OCI-LY1 (cell line): ENCODE measurements at regions not wholly inside any gene's neighbourhood (a gene's known extent, or its start where the extent isn't known, plus 50 kb on each side); places are given as distances from the start of the nearest gene placed in this dataset.

ENCODE experiments used
- H2AFZ ChIP-seq: fragments of 200-600 bp; sonication (generic), shearing (Covaris generic); 2 replicates; pipeline ENCODE4 v1.6.0; 2014; ENCODE audit warnings: antibody characterized with exemption, mild to moderate bottlenecking, low read length
- H3F3A ChIP-seq: fragments of 200-600 bp; sonication (generic), shearing (Covaris generic); 2 replicates; pipeline ENCODE4 v1.6.0; 2014; ENCODE audit warnings: mild to moderate bottlenecking, antibody characterized with exemption, low read length, moderate library complexity; ENCODE audit not compliant: insufficient read depth
- H3K27ac ChIP-seq: fragments of 200-600 bp; sonication (generic); 2 replicates; pipeline ENCODE4 v1.5.1; 2014; ENCODE audit warnings: low read length, mixed run types, mild to moderate bottlenecking, low read depth; ENCODE audit not compliant: poor library complexity, severe bottlenecking
- H3K27me3 ChIP-seq: fragments of 200-600 bp; sonication (generic); 2 replicates; pipeline ENCODE4 v1.6.0; 2014; ENCODE audit warnings: antibody characterized with exemption, mild to moderate bottlenecking, low read length, moderate library complexity; ENCODE audit not compliant: insufficient read depth
- H3K36me3 ChIP-seq: fragments of 200-600 bp; sonication (generic); 2 replicates; pipeline ENCODE4 v1.6.1; 2014; ENCODE audit warnings: mild to moderate bottlenecking, antibody characterized with exemption, low read length, moderate library complexity, mixed read lengths; ENCODE audit not compliant: insufficient read depth
- H3K4me1 ChIP-seq: fragments of 200-600 bp; sonication (generic); 2 replicates; pipeline ENCODE4 v1.5.1; 2014; ENCODE audit warnings: mild to moderate bottlenecking, low read length, moderate library complexity; ENCODE audit not compliant: insufficient read depth, severe bottlenecking
- H3K4me2 ChIP-seq: fragments of 200-600 bp; sonication (generic), shearing (Covaris generic); 2 replicates; pipeline ENCODE4 v1.6.1; 2014; ENCODE audit warnings: low read length
- H3K4me3 ChIP-seq: fragments of 200-600 bp; sonication (generic); 2 replicates; pipeline ENCODE4 v1.5.1; 2014; ENCODE audit warnings: low read length, low read depth, mild to moderate bottlenecking, mixed read lengths; ENCODE audit not compliant: poor library complexity, severe bottlenecking
- H3K79me2 ChIP-seq: fragments of 200-600 bp; shearing (Covaris generic); 2 replicates; pipeline ENCODE4 v1.6.1; 2016; ENCODE audit warnings: mixed run types, low read length, mixed read lengths; ENCODE audit not compliant: insufficient read depth
- H3K9ac ChIP-seq: fragments of 200-600 bp; sonication (generic), shearing (Covaris generic); 2 replicates; pipeline ENCODE4 v1.6.1; 2014; ENCODE audit warnings: mild to moderate bottlenecking, low read length, mixed read lengths
- H3K9me2 ChIP-seq: fragments of 200-600 bp; sonication (generic), shearing (Covaris generic); 2 replicates; pipeline ENCODE4 v1.6.1; 2014; ENCODE audit warnings: low read depth, mild to moderate bottlenecking, low read length, mixed read lengths
- H3K9me3 ChIP-seq: fragments of 200-600 bp; shearing (Covaris generic); 2 replicates; pipeline ENCODE4 v1.6.1; 2014; ENCODE audit warnings: low read length, mixed read lengths
- H4K20me1 ChIP-seq: fragments of 200-600 bp; sonication (generic), shearing (Covaris generic); 2 replicates; pipeline ENCODE4 v1.6.0; 2016; ENCODE audit warnings: mild to moderate bottlenecking, low read length; ENCODE audit not compliant: insufficient read depth
- EZH2 ChIP-seq: fragments of 200-600 bp; sonication (generic), shearing (Covaris generic); IDR thresholded peaks from 2 replicates; pipeline ENCODE4 v1.8.0; 2017; ENCODE audit warnings: borderline replicate concordance, mixed run types, mild to moderate bottlenecking, antibody characterized with exemption, low read length, moderate library complexity, mixed read lengths
- TF ChIP-seq, protein P1 (sequence below): fragments of 200-600 bp; sonication (generic), shearing (Covaris generic); IDR thresholded peaks from 2 replicates; pipeline ENCODE4 v1.5.1; 2017; ENCODE audit warnings: mild to moderate bottlenecking, antibody characterized with exemption, low read length, moderate library complexity, mixed read lengths

DNA sequence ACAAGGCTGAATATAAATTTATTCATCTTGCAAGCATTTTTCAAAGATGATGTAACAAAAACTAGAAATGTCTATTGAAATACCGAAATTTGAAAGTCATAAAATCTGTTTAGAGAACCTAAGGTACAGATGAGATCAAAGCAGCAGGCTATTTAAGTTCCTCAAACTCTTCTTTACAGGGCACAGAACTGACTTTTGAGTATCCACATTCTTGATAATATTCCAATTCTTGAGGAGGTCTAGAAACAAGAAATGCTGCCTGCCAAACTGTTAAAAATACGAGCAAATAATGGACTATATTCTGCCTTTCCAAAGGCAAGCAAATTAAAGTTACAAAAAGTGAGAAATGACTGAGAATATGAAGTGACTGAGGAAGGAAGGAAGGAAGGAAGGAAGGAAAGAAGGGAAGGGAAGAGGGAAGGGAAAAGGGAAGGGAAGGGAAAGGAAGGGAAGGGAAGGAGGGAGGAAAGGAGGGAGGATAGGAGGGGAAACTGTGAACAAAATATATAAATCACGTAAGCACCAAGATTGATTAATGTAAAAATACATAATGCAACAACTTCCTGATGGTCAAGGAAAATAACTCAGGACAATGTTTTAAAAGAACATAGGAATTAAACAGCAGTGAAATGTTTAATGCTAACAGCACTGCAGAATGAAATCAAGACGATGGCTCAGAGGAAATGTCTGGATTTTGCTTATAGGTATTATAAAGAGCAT lies 248.9 kb upstream of the HNRNPA3 start:
- Histone ChIP-seq H3K27ac (no peak overlapping the region), H3K9me3 (no peaks in the 10 kb centered on the region), H3K4me3 (no peak overlapping the region), H3K4me1 (no peaks in the 10 kb centered on the region), H3K27me3 (no peaks in the 10 kb centered on the region), H3K9me2 (no peaks in the 10 kb centered on the region), H3K9ac (no peak overlapping the region), H3K36me3 (no peaks in the 10 kb centered on the region), H3K79me2 (no peaks in the 10 kb centered on the region), H3K4me2 (no peak overlapping the region), H4K20me1 (no peaks in the 10 kb centered on the region), H3F3A (no peaks in the 10 kb centered on the region), H2AFZ (no peak overlapping the region)
- TF ChIP-seq, protein P1, sequence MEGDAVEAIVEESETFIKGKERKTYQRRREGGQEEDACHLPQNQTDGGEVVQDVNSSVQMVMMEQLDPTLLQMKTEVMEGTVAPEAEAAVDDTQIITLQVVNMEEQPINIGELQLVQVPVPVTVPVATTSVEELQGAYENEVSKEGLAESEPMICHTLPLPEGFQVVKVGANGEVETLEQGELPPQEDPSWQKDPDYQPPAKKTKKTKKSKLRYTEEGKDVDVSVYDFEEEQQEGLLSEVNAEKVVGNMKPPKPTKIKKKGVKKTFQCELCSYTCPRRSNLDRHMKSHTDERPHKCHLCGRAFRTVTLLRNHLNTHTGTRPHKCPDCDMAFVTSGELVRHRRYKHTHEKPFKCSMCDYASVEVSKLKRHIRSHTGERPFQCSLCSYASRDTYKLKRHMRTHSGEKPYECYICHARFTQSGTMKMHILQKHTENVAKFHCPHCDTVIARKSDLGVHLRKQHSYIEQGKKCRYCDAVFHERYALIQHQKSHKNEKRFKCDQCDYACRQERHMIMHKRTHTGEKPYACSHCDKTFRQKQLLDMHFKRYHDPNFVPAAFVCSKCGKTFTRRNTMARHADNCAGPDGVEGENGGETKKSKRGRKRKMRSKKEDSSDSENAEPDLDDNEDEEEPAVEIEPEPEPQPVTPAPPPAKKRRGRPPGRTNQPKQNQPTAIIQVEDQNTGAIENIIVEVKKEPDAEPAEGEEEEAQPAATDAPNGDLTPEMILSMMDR: no peak
- TF ChIP-seq EZH2: no peak

DNA sequence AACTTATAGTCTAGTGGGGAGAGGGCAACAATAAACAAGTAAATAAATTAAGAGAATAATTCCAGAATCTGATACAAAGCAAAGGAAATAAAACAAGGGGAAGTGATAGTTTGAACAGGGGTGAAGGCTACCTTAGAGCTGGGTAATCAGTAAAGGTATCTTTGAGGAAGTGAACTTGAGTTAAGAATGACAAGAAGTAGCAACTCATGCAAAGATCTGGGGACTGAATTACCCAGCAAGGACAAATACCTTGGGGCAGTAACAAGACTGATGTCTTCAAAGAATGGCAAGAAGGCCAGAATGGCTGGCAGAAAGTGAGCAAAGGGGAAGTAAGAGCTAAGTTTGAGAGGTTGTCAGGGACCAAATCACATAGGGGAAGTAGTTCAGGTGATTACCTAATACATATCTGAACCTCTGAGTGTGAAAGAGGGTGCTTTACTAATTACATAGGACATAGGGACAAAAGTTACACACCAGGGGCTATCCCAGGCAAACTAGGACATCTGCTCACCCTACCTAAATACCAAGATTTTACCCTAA lies 244.6 kb upstream of the HNRNPA3 start:
- TF ChIP-seq, protein P1: no peak
- TF ChIP-seq EZH2: no peak

DNA sequence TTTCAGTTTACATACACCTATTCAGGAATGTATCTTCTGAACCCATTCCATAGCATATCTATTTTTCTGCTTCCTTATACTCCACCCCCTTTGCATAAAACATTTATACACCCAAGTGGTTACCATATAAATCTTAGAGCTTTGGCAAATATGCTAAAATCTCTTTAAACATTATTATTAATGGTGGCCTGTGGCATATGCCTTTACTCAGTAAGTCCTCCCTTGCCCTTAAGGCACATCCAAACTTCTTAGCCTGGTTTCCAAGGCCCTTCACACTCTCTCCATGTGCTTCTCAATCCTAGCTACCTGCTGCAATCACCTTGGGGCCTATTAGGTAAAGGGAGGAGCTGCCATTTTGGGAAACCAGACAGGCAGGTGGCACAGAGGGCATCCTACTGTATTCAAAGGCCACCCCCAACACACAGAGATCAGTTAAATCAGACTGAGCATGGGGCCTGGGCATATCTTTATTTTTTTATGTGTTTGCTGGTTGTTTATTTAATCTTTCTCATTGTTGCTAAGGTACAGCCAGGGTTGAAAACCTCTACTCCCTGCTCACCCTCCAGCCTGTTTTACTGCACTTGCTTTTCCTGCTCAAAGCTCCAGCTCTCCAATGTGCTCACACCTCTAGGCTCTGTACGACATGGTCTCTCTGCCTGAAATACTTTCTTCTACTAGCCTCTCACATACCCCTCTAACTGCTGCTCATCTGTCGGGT lies 242.8 kb upstream of the HNRNPA3 start:
- H3K9me2 ChIP-seq: no peaks in the 10 kb centered on the region
- no peaks in the 10 kb centered on the region for H3K79me2 ChIP-seq
- no peak overlapping the region for H3K27ac ChIP-seq
- no peak overlapping the region for H3K4me2 ChIP-seq
- H3K27me3 ChIP-seq: no peaks in the 10 kb centered on the region
- no peak overlapping the region for H3K9ac ChIP-seq
- H3K4me1 ChIP-seq: no peaks in the 10 kb centered on the region
- no peak overlapping the region for H2AFZ ChIP-seq
- H4K20me1 ChIP-seq: no peaks in the 10 kb centered on the region
- H3K36me3 ChIP-seq: no peaks in the 10 kb centered on the region
- H3K4me3 ChIP-seq: no peak overlapping the region
- no peaks in the 10 kb centered on the region for H3F3A ChIP-seq
- no peaks in the 10 kb centered on the region for H3K9me3 ChIP-seq
- TF ChIP-seq EZH2: no peak
- TF ChIP-seq, protein P1: no peak

More for the DNA sequence above, 244.6 kb upstream of the HNRNPA3 start:
- H3K27ac ChIP-seq: no peak overlapping the region
- H3K79me2 ChIP-seq: no peaks in the 10 kb centered on the region
- H3F3A ChIP-seq: no peaks in the 10 kb centered on the region
- no peak overlapping the region for H3K4me3 ChIP-seq
- H3K27me3 ChIP-seq: no peaks in the 10 kb centered on the region
- no peak overlapping the region for H3K4me2 ChIP-seq
- H3K9me3 ChIP-seq: no peaks in the 10 kb centered on the region
- H3K9me2 ChIP-seq: no peaks in the 10 kb centered on the region
- H3K4me1 ChIP-seq: no peaks in the 10 kb centered on the region
- H3K36me3 ChIP-seq: no peaks in the 10 kb centered on the region
- no peak overlapping the region for H3K9ac ChIP-seq
- no peak overlapping the region for H2AFZ ChIP-seq
- no peaks in the 10 kb centered on the region for H4K20me1 ChIP-seq
